SK-N-SH treated with all-trans-retinoic acid at 6 μM for 48 hours (cell line): ENCODE measurements at regions not wholly inside any gene's neighbourhood (a gene's known extent, or its start where the extent isn't known, plus 50 kb on each side); places are given as distances from the start of the nearest gene placed in this dataset.

Experiments
- ESRRG ChIP-seq: fragments of 250-450 bp; sonication (Bioruptor Pico); IDR thresholded peaks from 2 replicates; pipeline ENCODE4 v1.6.1; 2021; ENCODE audit warnings: mild to moderate bottlenecking
- ISL1 ChIP-seq: fragments of 250-450 bp; sonication (Bioruptor Pico); IDR thresholded peaks from 2 replicates; pipeline ENCODE4 v2.1.2; 2022; ENCODE audit warnings: mild to moderate bottlenecking, moderate library complexity
- PPARA ChIP-seq: fragments of 250-450 bp; sonication (Bioruptor Pico); IDR thresholded peaks from 2 replicates; pipeline ENCODE4 v1.5.0; 2020; ENCODE audit warnings: mild to moderate bottlenecking, borderline replicate concordance
- RARB ChIP-seq: fragments of 250-450 bp; sonication (Bioruptor Pico); IDR thresholded peaks from 2 replicates; pipeline ENCODE4 v1.8.0; 2021; ENCODE audit warnings: mild to moderate bottlenecking, moderate library complexity
- TOX ChIP-seq: fragments of 250-450 bp; sonication (Bioruptor Pico); IDR thresholded peaks from 2 replicates; pipeline ENCODE4 v1.8.0; 2021; ENCODE audit warnings: mild to moderate bottlenecking, moderate library complexity, borderline replicate concordance
- ZNF8 ChIP-seq: fragments of 450-650 bp; formaldehyde crosslinking; IDR thresholded peaks from 2 replicates; pipeline ENCODE4 v1.5.0; 2020; ENCODE audit warnings: mild to moderate bottlenecking, moderate library complexity
- TF ChIP-seq, protein P1 (sequence below): fragments of 250-450 bp; sonication (Bioruptor Pico); IDR thresholded peaks from 2 replicates; pipeline ENCODE4 v1.8.0; 2020; ENCODE audit warnings: mild to moderate bottlenecking, moderate library complexity, borderline replicate concordance
- TF ChIP-seq, protein P2 (sequence below): fragments of 250-450 bp; sonication (Bioruptor Pico); IDR thresholded peaks from 2 replicates; pipeline ENCODE4 v1.5.1; 2020; ENCODE audit warnings: low read depth, mild to moderate bottlenecking, moderate library complexity
- TF ChIP-seq, protein P3 (sequence below): fragments of 250-450 bp; sonication (Bioruptor Pico); IDR thresholded peaks from 2 replicates; pipeline ENCODE4 v1.8.0; 2021; ENCODE audit warnings: low read depth, mild to moderate bottlenecking, moderate library complexity, borderline replicate concordance

DNA sequence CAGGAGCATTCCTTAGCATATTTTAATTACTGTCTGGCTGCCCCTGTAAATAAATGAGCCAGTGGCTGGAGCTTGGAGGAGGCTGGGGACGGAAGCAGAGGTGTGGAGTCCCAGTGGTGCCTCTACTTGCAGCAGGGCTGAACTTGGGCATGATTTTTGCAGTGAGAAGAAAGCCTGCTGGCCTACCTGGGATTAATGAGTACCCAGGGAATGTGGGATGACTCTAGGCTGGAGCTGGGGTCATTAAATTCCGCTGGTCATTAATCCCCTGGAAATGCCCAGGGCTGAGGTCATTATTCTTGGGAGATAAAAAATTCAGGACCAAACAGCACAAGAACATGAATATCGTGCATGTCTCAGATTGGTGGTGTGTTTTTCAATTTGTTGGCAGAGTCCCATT lies 753.3 kb downstream of the VRK1 start:
- TF ChIP-seq, protein P1, sequence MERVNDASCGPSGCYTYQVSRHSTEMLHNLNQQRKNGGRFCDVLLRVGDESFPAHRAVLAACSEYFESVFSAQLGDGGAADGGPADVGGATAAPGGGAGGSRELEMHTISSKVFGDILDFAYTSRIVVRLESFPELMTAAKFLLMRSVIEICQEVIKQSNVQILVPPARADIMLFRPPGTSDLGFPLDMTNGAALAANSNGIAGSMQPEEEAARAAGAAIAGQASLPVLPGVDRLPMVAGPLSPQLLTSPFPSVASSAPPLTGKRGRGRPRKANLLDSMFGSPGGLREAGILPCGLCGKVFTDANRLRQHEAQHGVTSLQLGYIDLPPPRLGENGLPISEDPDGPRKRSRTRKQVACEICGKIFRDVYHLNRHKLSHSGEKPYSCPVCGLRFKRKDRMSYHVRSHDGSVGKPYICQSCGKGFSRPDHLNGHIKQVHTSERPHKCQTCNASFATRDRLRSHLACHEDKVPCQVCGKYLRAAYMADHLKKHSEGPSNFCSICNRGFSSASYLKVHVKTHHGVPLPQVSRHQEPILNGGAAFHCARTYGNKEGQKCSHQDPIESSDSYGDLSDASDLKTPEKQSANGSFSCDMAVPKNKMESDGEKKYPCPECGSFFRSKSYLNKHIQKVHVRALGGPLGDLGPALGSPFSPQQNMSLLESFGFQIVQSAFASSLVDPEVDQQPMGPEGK (CRISPR knock-in tag), result no peak
- TF ChIP-seq, protein P2, sequence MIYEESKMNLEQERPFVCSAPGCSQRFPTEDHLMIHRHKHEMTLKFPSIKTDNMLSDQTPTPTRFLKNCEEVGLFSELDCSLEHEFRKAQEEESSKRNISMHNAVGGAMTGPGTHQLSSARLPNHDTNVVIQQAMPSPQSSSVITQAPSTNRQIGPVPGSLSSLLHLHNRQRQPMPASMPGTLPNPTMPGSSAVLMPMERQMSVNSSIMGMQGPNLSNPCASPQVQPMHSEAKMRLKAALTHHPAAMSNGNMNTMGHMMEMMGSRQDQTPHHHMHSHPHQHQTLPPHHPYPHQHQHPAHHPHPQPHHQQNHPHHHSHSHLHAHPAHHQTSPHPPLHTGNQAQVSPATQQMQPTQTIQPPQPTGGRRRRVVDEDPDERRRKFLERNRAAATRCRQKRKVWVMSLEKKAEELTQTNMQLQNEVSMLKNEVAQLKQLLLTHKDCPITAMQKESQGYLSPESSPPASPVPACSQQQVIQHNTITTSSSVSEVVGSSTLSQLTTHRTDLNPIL (CRISPR knock-in tag), result no peak
- TF ChIP-seq ESRRG (CRISPR knock-in tag) (no peak), TOX (CRISPR knock-in tag) (no peak), PPARA (CRISPR knock-in tag) (no peak), RARB (CRISPR knock-in tag) (no peak), ZNF8 (CRISPR knock-in tag) (no peak), ISL1 (no peak)
- TF ChIP-seq, protein P3, sequence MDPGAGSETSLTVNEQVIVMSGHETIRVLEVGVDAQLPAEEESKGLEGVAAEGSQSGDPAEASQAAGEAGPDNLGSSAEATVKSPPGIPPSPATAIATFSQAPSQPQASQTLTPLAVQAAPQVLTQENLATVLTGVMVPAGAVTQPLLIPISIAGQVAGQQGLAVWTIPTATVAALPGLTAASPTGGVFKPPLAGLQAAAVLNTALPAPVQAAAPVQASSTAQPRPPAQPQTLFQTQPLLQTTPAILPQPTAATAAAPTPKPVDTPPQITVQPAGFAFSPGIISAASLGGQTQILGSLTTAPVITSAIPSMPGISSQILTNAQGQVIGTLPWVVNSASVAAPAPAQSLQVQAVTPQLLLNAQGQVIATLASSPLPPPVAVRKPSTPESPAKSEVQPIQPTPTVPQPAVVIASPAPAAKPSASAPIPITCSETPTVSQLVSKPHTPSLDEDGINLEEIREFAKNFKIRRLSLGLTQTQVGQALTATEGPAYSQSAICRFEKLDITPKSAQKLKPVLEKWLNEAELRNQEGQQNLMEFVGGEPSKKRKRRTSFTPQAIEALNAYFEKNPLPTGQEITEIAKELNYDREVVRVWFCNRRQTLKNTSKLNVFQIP (CRISPR knock-in tag), result no peak
